Natural killer cell (primary cell): ENCODE measurements at regions not wholly inside any gene's neighbourhood (a gene's known extent, or its start where the extent isn't known, plus 50 kb on each side); places are given as distances from the start of the nearest gene placed in this dataset.
A peak's percentile ranks its signal among the peaks of the same experiment; 100 is the strongest.

ENCODE experiments used
- ATAC-seq, 3 donors: fragments of 150-1000 bp in 2 of 3; fragments of 200-7000 bp in 1 of 3; cut with Tn5 transposase; 1 replicate in 1 of 3; 2 replicates in 2 of 3; pipeline ENCODE4 v1.10.0; 2021; ENCODE audit warnings: mild to moderate bottlenecking in 2 of 3, moderate library complexity in 2 of 3
- DNase-seq, 2 donors: peaks; one replicate each; pipeline versions ENCODE4 v3.0.0 to v3.0.0-alpha.2; 2013 to 2021; ENCODE audit warnings: mixed read lengths in 1 of 2
- H3K27ac ChIP-seq: one replicate; pipeline ENCODE4 v1.5.1; 2013; ENCODE audit warnings: mild to moderate bottlenecking, low read length
- H3K27me3 ChIP-seq: one replicate; pipeline ENCODE4 v1.6.1; 2013; ENCODE audit warnings: low read length; ENCODE audit not compliant: control insufficient read depth, insufficient read depth
- H3K36me3 ChIP-seq: one replicate; pipeline ENCODE4 v1.6.1; 2013; ENCODE audit warnings: low read length; ENCODE audit not compliant: control insufficient read depth, insufficient read depth
- H3K4me1 ChIP-seq: one replicate; pipeline ENCODE4 v1.6.1; 2013; ENCODE audit warnings: low read length; ENCODE audit not compliant: control insufficient read depth, insufficient read depth
- H3K4me3 ChIP-seq: one replicate; pipeline ENCODE4 v1.5.1; 2013; ENCODE audit warnings: low read length
- H3K9me3 ChIP-seq: one replicate; pipeline ENCODE4 v1.6.1; 2013; ENCODE audit warnings: low read length; ENCODE audit not compliant: control insufficient read depth, insufficient read depth
- H3K27ac Mint-ChIP-seq, 2 donors: one replicate each; pipeline ENCODE4 v1.8.0; 2022; ENCODE audit warnings: mild to moderate bottlenecking in 2 of 2, mixed read lengths in 2 of 2, moderate library complexity in 1 of 2
- H3K27me3 Mint-ChIP-seq, 2 donors: one replicate each; pipeline ENCODE4 v1.8.0; 2022; ENCODE audit warnings: low read depth in 2 of 2, mixed read lengths in 2 of 2
- H3K36me3 Mint-ChIP-seq: one replicate; pipeline ENCODE4 v1.8.0; 2022; ENCODE audit warnings: mixed read lengths
- H3K4me1 Mint-ChIP-seq, 2 donors: one replicate each; pipeline ENCODE4 v1.8.0; 2022; ENCODE audit warnings: mixed read lengths in 2 of 2
- H3K4me3 Mint-ChIP-seq: one replicate; pipeline ENCODE4 v1.8.0; 2022; ENCODE audit warnings: mild to moderate bottlenecking, moderate library complexity, mixed read lengths
- H3K9me3 Mint-ChIP-seq, 2 donors: one replicate each; pipeline ENCODE4 v1.8.0; 2022; ENCODE audit warnings: mixed read lengths in 2 of 2
- CTCF ChIP-seq: fragments of 200-600 bp; IDR thresholded peaks from one replicate; pipeline ENCODE4 v1.8.0; 2022; ENCODE audit warnings: antibody characterized with exemption
- WGBS: methylation state at CpG from one replicate; pipeline ENCODE4 v1.1.7; 2013; ENCODE audit warnings: missing lambda C conversion rate; ENCODE audit not compliant: insufficient coverage; 5-methylcytosine and 5-hydroxymethylcytosine counted together
- intact Hi-C: fragments of 100-400 bp; cut with micrococcal nuclease; formaldehyde crosslinking; loops from one replicate; pipeline ENCODE4 v1.14.2; 2022

GRCh38 chr5:143691287-143691944 lies 120.5 kb upstream of the HMHB1 start:
- H3K4me1 Mint-ChIP-seq: peaks cover 40 to 50% of the 10 kb centered on the region in 2 donors
- intact Hi-C loops: loop anchor here (10.0 kb wide), 1 partner anchor 687 kb away; no protein-coding TSS in a partner anchor
- H3K9me3 Mint-ChIP-seq: peaks cover 6 to 8% of the 10 kb centered on the region in 2 donors
- no peak for DNase-seq
- no peak overlapping the region for H3K4me3 ChIP-seq
- peaks cover 0 to 6% of the 10 kb centered on the region in 2 donors for H3K27me3 Mint-ChIP-seq
- no peak overlapping the region for H3K27ac ChIP-seq
- H3K4me1 ChIP-seq: peaks cover 29% of the 10 kb centered on the region
- no peak for TF ChIP-seq CTCF
- H3K4me3 Mint-ChIP-seq: peak overlapping the region; percentile 21
- no peaks in the 10 kb centered on the region for H3K9me3 ChIP-seq
- no peak for ATAC-seq
- 58% methylated on average over 2 of the region's 3 CpGs for WGBS
- no peak overlapping the region for H3K27ac Mint-ChIP-seq
- H3K36me3 ChIP-seq: no peaks in the 10 kb centered on the region
- peaks cover 20% of the 10 kb centered on the region for H3K36me3 Mint-ChIP-seq
- H3K27me3 ChIP-seq: no peaks in the 10 kb centered on the region

GRCh38 chr5:143687604-143688003 lies 124.4 kb upstream of the HMHB1 start:
- no peak for DNase-seq
- TF ChIP-seq CTCF: no peak
- Mint-ChIP-seq H3K9me3 (peaks cover 6 to 8% of the 10 kb centered on the region in 2 donors), H3K36me3 (peaks cover 20% of the 10 kb centered on the region), H3K27me3 (no peaks in the 10 kb centered on the region), H3K4me1 (peaks cover 5 to 16% of the 10 kb centered on the region in 2 donors), H3K27ac (no peak overlapping the region), H3K4me3 (no peak overlapping the region)
- Histone ChIP-seq H3K36me3 (no peaks in the 10 kb centered on the region), H3K4me3 (no peak overlapping the region), H3K27me3 (no peaks in the 10 kb centered on the region), H3K27ac (no peak overlapping the region), H3K9me3 (no peaks in the 10 kb centered on the region), H3K4me1 (peaks cover under 1% of the 10 kb centered on the region)
- intact Hi-C loops: no loop called here
- no peak for ATAC-seq

GRCh38 chr5:143685246-143685815 lies 126.6 kb upstream of the HMHB1 start:
- Histone ChIP-seq H3K27ac (no peak overlapping the region), H3K4me1 (no peaks in the 10 kb centered on the region), H3K27me3 (no peaks in the 10 kb centered on the region), H3K4me3 (no peak overlapping the region), H3K9me3 (no peaks in the 10 kb centered on the region), H3K36me3 (no peaks in the 10 kb centered on the region)
- H3K27ac Mint-ChIP-seq: no peak overlapping the region
- H3K4me3 Mint-ChIP-seq: no peak overlapping the region
- DNase-seq (no peak), ATAC-seq (no peak)
- no peaks in the 10 kb centered on the region for H3K27me3 Mint-ChIP-seq
- intact Hi-C loops: no loop called here
- peaks cover 5 to 6% of the 10 kb centered on the region in 2 donors for H3K9me3 Mint-ChIP-seq
- 83% methylated on average over 1 of the region's 2 CpGs for whole genome bisulfite sequencing
- H3K36me3 Mint-ChIP-seq: peaks cover 14% of the 10 kb centered on the region
- no peak for TF ChIP-seq CTCF
- no peaks in the 10 kb centered on the region for H3K4me1 Mint-ChIP-seq

- H3K9me3 Mint-ChIP-seq: no peaks in the 10 kb centered on the region
- H3K4me3 Mint-ChIP-seq: no peak overlapping the region
- no peak for DNase-seq
- no peak for TF ChIP-seq CTCF
- ATAC-seq: no peak
- H3K27ac Mint-ChIP-seq: no peak overlapping the region
- 93% methylated on average over 1 of the region's 1 CpG for WGBS
- Histone ChIP-seq H3K27ac (no peak overlapping the region), H3K9me3 (no peaks in the 10 kb centered on the region), H3K4me1 (no peaks in the 10 kb centered on the region), H3K4me3 (no peak overlapping the region), H3K36me3 (no peaks in the 10 kb centered on the region), H3K27me3 (no peaks in the 10 kb centered on the region)
- intact Hi-C loops: no loop called here
- H3K36me3 Mint-ChIP-seq: no peaks in the 10 kb centered on the region
- no peaks in the 10 kb centered on the region for H3K4me1 Mint-ChIP-seq
- H3K27me3 Mint-ChIP-seq: no peaks in the 10 kb centered on the region
Observed at GRCh38 chr5:143683459-143683858, 128.5 kb upstream of the HMHB1 start.
